ENCODE measurements at regions not wholly inside any gene's neighbourhood (a gene's known extent, or its start where the extent isn't known, plus 50 kb on each side); places are given as distances from the start of the nearest gene placed in this dataset.

DNA sequence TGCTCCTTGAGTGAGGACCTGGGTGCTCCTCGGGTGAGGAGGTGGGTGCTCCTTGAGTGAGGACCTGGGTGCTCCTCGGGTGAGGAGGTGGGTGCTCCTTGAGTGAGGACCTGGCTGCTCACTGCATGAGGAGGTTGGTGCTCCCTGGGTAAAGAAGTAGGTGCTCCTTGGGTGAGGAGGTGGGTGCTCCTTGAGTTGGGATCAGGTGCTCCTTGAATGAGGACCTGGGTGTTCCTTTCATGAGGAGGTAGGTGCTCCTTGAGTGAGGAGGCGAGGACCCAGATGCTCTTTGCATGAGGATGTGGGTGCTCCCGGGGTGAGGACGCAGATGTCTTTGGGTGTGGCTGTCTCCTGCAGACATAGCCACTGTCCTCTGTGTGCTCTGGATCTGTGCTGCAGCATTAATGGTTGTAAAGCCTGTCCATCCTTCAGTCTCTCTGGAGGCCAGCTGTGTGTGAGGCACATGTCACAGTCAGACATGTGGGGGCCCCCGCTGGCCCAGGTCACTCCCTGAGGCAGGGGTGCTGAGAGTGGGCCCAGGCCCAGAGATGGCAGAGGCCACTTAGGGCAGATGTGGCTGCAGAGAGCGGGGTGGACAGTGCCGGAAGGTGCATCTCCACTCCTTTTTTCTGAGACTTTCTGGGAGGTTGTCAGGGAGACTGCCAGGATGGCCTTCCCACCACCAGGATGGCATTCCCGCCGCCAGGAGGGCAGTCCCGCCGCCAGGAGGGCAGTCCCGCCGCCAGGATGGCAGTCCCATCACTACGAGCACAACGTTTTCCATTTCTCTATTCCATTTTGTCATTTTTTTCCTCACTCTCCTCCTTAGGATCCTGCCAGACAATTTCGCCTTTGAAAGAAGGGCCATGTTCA lies 101.8 kb downstream of the HMX1 start:
- Mint-ChIP-seq H3K27ac (no peak overlapping the region), H3K4me3 (no peak overlapping the region), H3K36me3 (ENCODE audit: low read depth) (no peaks in the 10 kb centered on the region), H3K9me3 (no peaks in the 10 kb centered on the region), H3K27me3 (no peaks in the 10 kb centered on the region), H3K4me1 (ENCODE audit: low read depth) (no peaks in the 10 kb centered on the region)
- no peak for DNase-seq

DNA sequence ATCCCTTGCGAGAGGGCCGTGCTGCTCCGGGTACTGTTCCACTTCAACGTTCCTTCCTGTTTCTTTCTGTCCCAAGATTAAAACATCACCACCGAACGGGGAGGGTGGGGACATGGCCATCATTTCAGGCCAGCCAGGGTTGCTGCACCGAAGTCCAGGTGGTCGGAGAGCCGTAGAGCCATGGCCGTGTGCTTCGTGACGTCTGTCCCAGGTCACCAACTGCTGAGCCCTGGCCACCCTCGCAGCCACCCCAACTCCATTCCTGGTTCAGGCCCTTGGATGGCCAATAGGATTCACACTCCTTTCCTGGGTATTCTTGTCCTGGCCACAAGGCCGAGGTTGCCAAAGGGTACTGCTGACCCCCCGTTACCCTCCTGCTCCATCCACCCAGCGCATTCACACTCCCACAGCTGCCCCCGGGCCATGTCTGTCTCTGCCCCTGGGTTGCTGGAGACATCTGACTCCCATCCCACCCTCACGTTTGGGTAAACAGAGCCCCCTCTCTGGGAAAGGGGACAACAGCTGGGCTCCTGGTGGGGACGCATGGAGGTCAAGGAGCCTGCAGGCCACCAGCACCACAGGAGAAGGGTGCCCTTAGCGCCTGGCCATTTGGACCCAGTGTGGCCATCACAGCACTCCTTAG lies 103.2 kb downstream of the HMX1 start:
- Mint-ChIP-seq H3K27ac (no peak overlapping the region), H3K9me3 (no peaks in the 10 kb centered on the region), H3K27me3 (no peaks in the 10 kb centered on the region), H3K4me3 (no peak overlapping the region), H3K4me1 (ENCODE audit: low read depth) (no peaks in the 10 kb centered on the region), H3K36me3 (ENCODE audit: low read depth) (no peaks in the 10 kb centered on the region)
- DNase-seq: no peak

GRCh38 chr4:8766610-8767009 lies 105.0 kb downstream of the HMX1 start:
- no peak for DNase-seq
- H3K36me3 Mint-ChIP-seq (ENCODE audit: low read depth): no peaks in the 10 kb centered on the region
- no peaks in the 10 kb centered on the region for H3K4me1 Mint-ChIP-seq (ENCODE audit: low read depth)
- no peaks in the 10 kb centered on the region for H3K9me3 Mint-ChIP-seq
- H3K4me3 Mint-ChIP-seq: no peak overlapping the region
- no peak overlapping the region for H3K27ac Mint-ChIP-seq
- H3K27me3 Mint-ChIP-seq: no peaks in the 10 kb centered on the region

- no peak overlapping the region for H3K4me3 Mint-ChIP-seq
- no peaks in the 10 kb centered on the region for H3K4me1 Mint-ChIP-seq (ENCODE audit: low read depth)
- no peak for DNase-seq
- no peak overlapping the region for H3K27ac Mint-ChIP-seq
- no peaks in the 10 kb centered on the region for H3K36me3 Mint-ChIP-seq (ENCODE audit: low read depth)
- no peaks in the 10 kb centered on the region for H3K27me3 Mint-ChIP-seq
- H3K9me3 Mint-ChIP-seq: no peaks in the 10 kb centered on the region
Observed at GRCh38 chr4:8765631-8766590, 105.7 kb downstream of the HMX1 start.

DNA sequence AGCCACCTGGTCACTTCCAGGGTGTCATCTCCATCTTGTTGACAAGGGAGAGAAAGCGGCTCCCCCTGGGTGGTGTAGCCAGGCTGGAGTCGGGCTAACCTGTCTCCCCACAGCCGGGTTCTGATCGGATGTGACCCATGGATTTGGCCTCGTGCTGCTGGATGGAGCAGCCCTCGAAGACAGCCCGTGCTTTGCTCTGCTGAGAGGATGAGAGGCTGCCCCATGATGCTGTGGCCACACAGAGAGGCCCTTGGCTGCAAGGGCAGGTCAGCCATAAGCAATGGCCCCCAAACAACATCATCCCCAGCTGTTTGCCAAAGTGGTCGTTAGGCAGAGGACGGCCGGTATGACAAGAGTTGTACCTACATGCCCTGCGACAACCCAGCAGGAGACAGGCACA lies 106.6 kb downstream of the HMX1 start:
- H3K9me3 Mint-ChIP-seq: no peaks in the 10 kb centered on the region
- no peaks in the 10 kb centered on the region for H3K27me3 Mint-ChIP-seq
- no peak overlapping the region for H3K27ac Mint-ChIP-seq
- no peak overlapping the region for H3K4me3 Mint-ChIP-seq
- no peaks in the 10 kb centered on the region for H3K4me1 Mint-ChIP-seq (ENCODE audit: low read depth)
- no peak for DNase-seq
- H3K36me3 Mint-ChIP-seq (ENCODE audit: low read depth): no peaks in the 10 kb centered on the region

DNA sequence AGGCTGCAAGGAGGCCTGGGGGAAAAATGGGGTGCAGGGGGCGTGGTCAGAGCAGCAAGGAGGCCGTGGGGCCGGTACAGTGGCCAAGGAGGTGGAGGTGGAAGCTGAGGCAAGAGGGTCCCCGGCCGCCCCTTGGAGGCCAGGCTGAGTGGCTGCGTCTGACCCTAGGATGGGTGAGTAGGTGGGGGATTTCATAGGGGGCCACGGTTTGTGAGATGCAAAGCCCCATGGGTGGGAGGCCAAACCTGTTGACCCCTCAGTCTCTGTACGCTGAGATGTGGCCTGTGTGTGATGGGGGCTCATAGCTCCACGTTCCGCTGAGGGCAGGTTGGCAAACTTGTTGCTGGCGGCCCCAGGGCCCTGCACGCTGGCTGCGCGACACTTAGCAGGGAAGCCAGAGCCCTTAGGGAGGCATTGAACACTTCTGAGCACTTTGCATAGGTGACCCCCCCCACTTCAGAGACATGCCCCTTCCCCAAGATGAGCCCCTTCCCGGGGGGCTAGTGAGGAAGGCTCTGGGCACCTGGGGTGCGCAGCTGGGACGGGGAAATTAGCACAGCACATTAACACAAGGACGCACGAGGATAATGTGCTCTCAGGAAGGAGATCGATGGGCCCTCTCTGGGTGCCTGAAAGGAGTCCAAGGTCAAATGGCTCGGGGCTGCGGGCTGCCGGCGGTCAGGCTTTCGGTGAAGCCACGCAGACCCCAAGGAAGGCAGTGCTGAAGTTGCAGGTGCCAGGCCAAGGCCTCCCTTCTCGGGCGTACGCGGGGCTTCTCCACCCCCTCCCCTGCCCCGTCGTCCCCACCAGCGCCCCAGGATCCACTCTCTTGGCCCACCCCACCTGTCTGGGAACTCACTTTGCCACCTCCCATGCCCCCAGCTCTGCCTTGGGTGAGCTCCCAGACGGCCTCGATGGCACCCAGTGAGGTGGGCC lies 107.4 kb downstream of the HMX1 start:
- Mint-ChIP-seq H3K9me3 (no peaks in the 10 kb centered on the region), H3K27me3 (no peaks in the 10 kb centered on the region), H3K36me3 (ENCODE audit: low read depth) (no peaks in the 10 kb centered on the region), H3K4me3 (no peak overlapping the region), H3K27ac (no peak overlapping the region), H3K4me1 (ENCODE audit: low read depth) (no peaks in the 10 kb centered on the region)
- no peak for DNase-seq

DNA sequence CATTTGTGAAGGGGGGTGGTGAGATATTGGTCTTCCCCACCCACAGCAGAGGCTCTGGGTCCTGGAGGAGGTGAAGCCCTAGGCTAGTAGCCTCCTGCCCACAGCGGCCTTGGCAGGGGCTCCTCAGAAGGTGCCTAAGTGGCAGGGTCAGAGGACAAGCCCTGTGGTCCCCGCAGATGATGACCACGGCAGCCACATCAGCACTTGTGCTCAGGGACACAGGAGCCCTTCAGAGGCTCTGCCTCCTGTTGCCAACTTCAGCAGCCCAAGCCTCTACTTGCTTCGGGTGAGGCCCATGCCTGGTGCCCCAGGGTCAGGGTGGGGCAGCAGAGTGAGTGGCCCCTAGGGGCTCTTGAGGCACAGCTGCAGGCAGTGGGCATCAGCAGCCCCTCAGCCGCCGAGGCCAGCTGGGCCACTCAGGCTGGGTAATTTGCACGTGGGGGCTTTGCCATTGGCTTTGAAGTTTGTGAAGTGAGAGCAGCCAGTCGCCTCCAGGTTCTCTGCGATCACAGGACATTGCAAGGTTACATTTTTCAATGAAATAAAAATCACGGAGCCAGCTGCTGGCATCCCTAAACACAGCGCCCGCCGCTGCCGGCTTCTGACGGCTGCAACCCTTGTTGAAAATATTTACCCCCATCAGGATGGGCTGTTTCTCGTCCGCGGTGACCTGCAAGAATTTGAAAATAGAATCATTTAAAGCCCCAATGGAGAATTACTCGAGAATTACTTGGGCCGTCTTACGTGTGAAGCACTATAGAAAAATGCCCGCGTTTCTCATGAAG lies 108.5 kb downstream of the HMX1 start:
- Mint-ChIP-seq H3K4me3 (no peak overlapping the region), H3K27me3 (no peaks in the 10 kb centered on the region), H3K36me3 (ENCODE audit: low read depth) (no peaks in the 10 kb centered on the region), H3K4me1 (ENCODE audit: low read depth) (no peaks in the 10 kb centered on the region), H3K27ac (no peak overlapping the region), H3K9me3 (no peaks in the 10 kb centered on the region)
- DNase-seq: no peak

- H3K4me3 Mint-ChIP-seq: no peak overlapping the region
- H3K36me3 Mint-ChIP-seq (ENCODE audit: low read depth): no peaks in the 10 kb centered on the region
- H3K4me1 Mint-ChIP-seq (ENCODE audit: low read depth): no peaks in the 10 kb centered on the region
Observed at GRCh38 chr4:8762356-8762755, 109.3 kb downstream of the HMX1 start.

DNA sequence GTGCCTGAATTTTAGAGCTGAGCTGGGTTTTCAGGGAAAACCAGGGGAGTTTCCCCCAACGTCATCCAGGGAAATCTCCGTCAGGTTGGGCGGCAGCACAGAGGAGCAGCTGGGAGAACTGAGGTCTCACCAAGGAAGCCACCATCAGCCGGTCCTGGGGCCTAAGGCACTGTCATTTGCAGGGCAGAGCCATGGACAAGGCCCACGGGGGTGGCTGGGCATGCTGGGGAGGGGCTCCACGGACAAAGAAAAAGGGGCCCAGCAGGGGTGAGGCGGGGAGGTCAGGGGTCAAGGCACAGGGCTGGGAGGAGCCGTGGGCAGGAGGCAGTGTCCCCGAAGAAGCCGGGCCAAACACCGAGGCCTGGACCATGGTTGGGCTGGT lies 109.8 kb downstream of the HMX1 start:
- Mint-ChIP-seq H3K4me1 (ENCODE audit: low read depth) (no peaks in the 10 kb centered on the region), H3K4me3 (no peak overlapping the region), H3K27me3 (no peaks in the 10 kb centered on the region), H3K9me3 (no peaks in the 10 kb centered on the region), H3K36me3 (ENCODE audit: low read depth) (no peaks in the 10 kb centered on the region), H3K27ac (no peak overlapping the region)
- no peak for DNase-seq

More at GRCh38 chr4:8762356-8762755, 109.3 kb downstream of the HMX1 start:
- Mint-ChIP-seq H3K27ac (no peak overlapping the region), H3K27me3 (no peaks in the 10 kb centered on the region), H3K9me3 (no peaks in the 10 kb centered on the region)
- DNase-seq: no peak

DNA sequence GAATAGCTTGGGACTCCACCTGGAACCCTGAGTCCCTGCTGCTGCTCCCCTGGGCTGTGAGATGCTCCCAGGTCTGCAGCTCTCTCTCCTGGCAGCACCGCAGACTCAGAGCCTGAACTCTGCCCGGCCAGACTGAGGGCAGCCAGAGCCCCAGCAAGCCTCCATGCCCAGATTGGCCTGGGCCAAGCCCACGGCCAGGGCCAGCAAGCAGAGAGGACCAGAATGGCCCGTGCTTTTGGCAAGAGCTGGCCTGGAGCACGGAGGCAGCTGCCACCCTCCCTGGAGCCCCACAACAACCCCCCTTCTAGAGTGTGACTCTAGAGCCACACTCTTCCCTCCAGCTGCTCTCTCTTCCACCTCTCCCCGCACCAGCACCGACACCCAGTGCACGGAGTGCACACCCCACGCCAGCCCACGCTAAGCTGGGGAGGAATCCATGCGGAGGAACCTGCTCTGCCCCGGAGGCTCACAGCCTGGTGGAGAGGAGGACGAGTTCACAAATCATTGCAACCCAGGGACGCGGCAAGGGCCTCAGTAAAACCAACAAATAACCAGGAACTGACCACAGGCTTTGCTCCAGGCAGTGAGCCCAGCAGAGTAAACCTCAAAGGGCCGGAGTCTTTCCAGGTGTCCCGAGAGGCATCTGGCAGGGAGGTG lies 110.3 kb downstream of the HMX1 start:
- Mint-ChIP-seq H3K27me3 (no peaks in the 10 kb centered on the region), H3K36me3 (ENCODE audit: low read depth) (no peaks in the 10 kb centered on the region), H3K4me1 (ENCODE audit: low read depth) (no peaks in the 10 kb centered on the region), H3K4me3 (no peak overlapping the region), H3K9me3 (no peaks in the 10 kb centered on the region), H3K27ac (no peak overlapping the region)
- DNase-seq: no peak

GRCh38 chr4:8760561-8760960 lies 111.1 kb downstream of the HMX1 start:
- H3K36me3 Mint-ChIP-seq (ENCODE audit: low read depth): no peaks in the 10 kb centered on the region
- no peak for DNase-seq
- H3K27me3 Mint-ChIP-seq: no peaks in the 10 kb centered on the region
- H3K9me3 Mint-ChIP-seq: no peaks in the 10 kb centered on the region
- no peak overlapping the region for H3K27ac Mint-ChIP-seq
- H3K4me3 Mint-ChIP-seq: no peak overlapping the region
- H3K4me1 Mint-ChIP-seq (ENCODE audit: low read depth): no peaks in the 10 kb centered on the region

- Mint-ChIP-seq H3K36me3 (ENCODE audit: low read depth) (no peaks in the 10 kb centered on the region), H3K27me3 (no peaks in the 10 kb centered on the region), H3K9me3 (no peaks in the 10 kb centered on the region), H3K4me3 (no peak overlapping the region), H3K27ac (no peak overlapping the region), H3K4me1 (ENCODE audit: low read depth) (no peaks in the 10 kb centered on the region)
- DNase-seq: no peak
Observed at GRCh38 chr4:8759987-8760386, 111.7 kb downstream of the HMX1 start.

GRCh38 chr4:8756816-8757215 lies 114.8 kb downstream of the HMX1 start:
- Mint-ChIP-seq H3K27me3 (no peaks in the 10 kb centered on the region), H3K9me3 (no peaks in the 10 kb centered on the region), H3K4me3 (no peak overlapping the region), H3K4me1 (ENCODE audit: low read depth) (no peaks in the 10 kb centered on the region), H3K36me3 (ENCODE audit: low read depth) (no peaks in the 10 kb centered on the region), H3K27ac (no peak overlapping the region)
- no peak for DNase-seq
